HG02642 (cell line): ENCODE measurements at regions not wholly inside any gene's neighbourhood (a gene's known extent, or its start where the extent isn't known, plus 50 kb on each side); places are given as distances from the start of the nearest gene placed in this dataset.
A peak's percentile ranks its signal among the peaks of the same experiment; 100 is the strongest.

Experiments
- ATAC-seq: cut with Tn5 transposase; IDR thresholded peaks from one replicate; pipeline ENCODE4 v1.9.1; 2021; ENCODE audit warnings: mild to moderate bottlenecking; ENCODE audit not compliant: unreplicated experiment, poor library complexity

DNA sequence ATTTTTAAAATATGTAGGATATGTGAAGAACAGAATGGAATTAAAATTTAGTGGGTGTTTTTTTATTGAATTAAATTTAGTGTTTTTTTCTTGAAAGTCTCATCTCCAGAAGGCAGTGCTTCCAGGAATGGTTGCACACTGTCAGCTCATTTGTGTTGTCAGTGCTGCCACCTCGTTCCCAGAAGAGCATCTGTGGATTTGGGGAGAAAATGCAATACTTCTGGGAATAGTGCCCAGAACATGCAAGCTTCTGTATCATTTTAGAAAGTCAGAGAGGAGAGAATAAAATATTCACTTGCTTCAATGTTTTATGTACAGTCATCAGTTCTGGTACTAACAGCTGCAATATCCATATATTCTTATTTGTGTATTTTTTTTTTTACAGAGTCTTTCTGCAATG is 608.8 kb downstream of the PCDH7 start:
- no peak for ATAC-seq

DNA sequence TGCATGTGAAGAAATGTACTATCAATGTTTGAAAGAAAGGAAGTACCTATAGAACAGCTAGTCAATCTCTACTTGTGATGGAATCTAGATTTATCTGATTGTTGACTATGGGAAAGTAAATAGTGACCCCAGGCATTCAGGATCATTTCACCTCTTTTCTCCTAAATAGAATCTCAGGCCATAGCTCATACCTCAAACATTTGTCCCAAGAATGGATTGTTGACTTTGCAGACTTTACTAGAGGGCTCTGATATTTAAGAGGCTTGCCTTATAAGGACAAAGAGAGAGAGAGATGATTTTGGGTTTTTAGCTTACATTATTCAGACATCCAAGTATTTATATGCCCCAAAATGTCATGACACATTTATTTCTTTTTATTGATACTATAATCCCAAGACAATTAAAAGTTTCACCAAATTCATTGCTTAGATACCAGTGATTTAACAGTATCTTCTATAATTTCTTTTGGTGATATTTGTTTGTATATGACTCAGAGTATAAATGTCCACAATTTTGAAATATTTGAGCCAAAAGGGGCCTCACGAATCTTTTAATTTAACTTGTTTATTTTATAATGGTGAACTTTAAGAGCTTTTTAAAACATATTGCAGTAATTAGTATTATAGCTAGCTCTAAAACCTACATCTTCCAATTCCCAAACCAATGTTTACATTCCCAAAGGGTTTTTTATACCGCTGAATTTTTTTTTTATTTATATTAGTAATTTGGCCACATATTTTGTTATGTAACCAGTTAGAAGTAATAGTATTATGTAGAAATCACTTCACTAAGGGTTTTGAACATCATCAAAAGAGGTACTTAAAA is 614.1 kb downstream of the PCDH7 start:
- ATAC-seq, result no peak

DNA sequence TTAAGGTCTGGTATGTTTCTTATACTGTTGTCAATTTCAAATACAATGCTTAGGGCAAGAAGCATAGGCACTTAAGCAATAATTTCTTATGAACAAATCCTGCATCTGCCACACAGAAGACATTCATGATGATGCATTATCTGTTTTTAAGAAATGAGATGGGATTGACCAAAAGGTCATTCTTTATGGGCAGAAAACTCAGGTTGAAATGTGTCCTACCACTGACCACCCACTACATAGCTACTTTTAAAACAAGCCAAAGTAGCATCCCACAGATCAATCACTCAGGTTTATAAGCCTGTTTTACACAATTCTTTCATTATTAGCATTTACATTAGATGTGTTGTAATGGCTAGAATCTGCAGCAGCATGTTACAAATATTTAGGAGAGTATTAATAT is 617.8 kb downstream of the PCDH7 start:
- ATAC-seq, result no peak

DNA sequence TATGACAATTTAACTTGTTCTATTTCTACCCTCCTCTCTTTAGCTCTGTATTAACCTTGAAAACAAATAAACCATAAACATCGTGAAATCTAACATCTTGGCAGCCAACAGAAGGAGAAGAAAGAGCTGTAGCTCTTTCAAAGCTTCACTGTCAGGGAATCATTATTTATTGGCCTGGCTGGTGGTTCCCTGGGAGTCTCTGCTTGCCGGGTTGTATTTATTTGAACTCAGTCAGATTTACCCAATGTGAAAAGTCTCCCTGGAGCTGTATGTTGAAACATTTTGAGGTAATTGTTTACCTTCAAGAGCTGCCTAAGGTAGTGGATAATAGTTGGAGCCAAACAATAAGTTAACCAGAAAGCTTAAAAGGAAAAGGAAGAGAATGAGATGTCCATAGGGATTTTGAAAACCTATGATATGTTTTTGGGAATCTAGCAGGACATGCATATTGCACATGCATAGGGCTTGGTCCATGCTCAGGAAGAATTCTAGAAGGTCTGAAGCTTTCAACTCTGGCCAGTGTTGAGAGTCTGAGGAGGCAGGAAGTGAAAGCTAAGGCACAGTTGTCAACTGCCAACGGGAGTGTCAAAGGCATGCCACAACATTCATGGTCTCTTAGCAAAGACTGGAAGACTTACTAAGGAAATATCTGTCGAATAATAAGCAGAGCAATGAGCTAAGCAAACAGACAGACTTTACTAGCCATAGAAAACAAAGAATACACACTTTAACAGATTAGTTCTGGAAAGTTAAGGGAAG is 621.6 kb downstream of the PCDH7 start:
- no peak for ATAC-seq

DNA sequence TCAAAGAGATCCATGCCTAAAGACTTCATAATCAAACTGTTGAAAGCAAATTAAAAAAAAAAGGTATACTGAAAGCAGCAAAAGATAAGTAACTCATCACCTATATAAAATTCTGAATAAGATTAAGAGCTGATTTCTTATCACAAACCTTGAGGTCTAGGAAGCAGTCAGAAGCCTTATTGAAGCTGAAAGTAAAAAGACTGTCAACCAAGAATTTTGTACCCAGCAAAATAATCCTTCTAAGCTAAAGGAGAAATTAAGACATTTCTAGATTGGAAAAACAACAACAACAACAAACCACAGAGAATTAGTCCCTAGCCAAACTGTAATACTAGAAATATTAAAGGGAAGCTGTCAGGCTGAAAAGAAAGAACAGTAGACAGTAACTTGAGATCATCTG is 622.9 kb downstream of the PCDH7 start:
- no peak for ATAC-seq

DNA sequence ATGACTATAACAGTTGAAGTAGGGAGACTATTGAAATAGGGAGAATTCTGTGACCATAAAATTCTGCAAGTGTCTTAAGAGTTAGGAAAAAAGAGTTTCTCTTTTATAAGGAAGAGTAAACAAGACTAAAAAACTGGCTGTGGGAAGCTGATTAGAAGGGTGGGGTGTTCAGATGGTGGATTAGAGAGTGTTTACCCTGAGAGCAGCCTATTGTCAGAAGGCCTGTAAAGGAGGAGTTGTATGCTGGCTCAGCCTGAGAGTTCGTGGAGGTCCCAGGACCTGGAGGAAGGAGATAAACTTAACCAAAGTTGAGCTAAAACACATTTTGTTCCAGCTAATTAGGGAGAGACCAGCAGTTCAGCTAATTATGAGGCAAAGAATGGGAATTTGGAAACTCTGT is 629.7 kb downstream of the PCDH7 start:
- ATAC-seq, result no peak

DNA sequence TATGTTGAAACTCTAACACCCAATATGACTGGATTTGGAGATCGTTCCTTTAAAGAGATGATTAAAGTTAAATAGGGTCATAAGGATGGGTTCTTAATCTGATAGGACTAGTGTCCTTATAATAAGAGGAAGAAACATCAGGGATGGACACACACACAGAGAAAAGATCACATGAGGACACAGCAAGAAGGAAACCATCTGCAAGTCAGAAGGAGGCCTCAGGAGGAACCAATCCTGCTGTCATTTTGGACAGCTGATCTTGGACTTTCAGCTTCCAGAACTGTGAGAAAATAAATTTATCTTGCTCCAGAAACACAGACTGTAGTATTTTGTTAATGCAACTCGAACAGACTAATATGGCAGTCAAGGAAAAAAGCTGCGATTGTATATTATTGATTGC is 631.5 kb downstream of the PCDH7 start:
- no peak for ATAC-seq

DNA sequence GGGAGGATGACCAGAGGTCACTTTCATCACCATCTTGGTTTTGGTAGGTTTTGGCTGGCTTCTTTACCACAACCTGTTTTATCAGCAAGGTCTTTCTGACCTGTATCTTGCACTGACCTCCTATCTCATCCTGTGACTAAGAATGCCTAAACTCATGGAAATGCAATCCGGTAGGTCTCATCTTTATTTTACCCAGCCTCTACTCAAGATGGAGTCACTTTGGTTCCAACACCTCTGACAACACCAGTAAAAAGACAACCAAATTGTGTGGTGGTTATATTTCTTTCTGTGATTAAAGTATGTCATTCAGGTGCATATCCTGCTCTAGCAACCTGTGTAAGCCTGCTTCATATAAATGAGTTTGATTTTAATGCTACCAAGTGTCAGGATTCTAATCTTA is 636.7 kb downstream of the PCDH7 start:
- ATAC-seq, result no peak

DNA sequence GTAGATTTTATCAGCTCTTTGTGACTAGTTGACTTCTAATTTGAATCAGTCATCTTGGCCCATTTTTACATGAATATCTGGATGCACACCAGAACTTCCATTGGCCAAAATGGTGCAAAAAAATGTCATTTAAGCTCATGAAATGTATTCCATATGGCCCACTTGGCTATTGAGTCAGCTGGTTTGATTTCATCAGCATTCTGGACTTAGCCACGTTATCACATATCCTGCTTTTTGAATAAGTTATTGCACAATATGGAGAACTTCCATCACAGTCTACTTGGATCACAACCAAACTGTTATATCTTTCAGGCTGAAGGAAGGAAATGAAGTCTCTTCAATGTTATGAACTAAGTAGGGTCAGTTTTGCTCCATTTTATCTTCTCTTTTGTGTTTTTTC is 640.6 kb downstream of the PCDH7 start:
- no peak for ATAC-seq

DNA sequence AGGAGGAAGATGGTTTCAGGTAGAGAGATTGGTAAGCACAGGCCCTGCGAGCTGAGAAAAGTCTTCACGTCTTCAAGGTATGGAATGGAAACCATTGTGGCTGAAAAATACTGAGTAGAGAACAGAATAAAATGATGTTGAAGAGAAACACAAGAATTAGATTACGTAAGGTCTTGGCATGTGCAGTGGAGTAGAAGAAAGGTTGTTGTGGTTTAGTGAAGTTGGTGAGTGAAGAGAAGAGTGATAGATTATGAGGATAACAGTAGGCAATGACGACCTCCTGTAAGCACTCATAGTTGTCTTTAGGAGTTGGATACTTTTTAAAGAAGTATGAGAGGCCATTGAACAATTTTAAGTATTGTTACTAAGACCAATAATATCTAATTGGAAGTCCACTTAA is 642.6 kb downstream of the PCDH7 start:
- no peak for ATAC-seq

DNA sequence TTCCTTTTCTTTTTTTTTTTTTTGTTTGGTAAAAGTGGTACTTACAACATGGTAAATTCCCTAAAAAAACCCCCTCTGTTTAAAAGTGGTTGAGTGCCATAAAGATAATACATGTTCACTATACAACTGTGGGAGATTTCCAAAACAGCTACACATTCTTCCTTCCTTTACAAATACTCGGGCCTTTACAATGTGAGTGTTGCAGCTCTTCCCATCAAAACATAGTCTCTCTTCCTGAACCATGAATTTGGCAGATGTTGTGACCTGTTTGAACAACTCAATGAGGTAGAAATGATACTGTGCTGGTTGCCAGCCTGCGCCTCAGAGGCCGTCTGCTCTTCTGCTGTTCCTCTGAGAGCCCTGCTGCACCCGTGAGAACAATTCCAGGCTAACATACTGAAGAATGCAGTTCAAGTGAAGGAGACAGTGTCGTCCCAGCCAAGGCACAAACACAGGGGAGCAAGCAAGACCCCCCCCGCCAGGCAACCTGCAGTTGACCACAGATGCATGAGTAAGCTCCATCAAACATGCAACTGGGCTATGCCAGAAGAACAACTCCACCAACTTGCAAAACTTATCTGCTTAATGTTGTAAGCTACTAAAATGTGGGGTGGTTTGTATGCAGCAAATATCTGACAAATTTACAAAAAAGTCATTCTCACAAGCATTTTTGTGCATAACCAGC is 645.0 kb downstream of the PCDH7 start:
- ATAC-seq, result no peak

DNA sequence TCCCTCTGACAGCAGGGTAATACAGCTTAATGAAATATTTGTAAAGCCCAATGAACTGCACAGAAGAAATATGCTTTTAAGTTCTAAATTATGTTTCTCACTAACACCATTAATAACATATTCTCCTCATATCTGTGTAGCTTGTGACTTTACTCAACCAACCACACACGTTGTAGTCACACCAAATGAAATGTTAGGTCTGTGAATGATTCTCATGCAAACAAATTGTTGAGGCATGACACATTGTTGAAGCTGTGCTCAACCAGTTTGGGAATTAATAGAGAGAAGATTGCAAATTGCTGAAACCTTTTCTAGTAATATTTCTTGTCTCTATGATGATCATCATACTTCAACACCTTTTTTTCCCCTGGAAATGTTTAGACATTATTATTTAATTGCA is 645.9 kb downstream of the PCDH7 start:
- ATAC-seq, result no peak

DNA sequence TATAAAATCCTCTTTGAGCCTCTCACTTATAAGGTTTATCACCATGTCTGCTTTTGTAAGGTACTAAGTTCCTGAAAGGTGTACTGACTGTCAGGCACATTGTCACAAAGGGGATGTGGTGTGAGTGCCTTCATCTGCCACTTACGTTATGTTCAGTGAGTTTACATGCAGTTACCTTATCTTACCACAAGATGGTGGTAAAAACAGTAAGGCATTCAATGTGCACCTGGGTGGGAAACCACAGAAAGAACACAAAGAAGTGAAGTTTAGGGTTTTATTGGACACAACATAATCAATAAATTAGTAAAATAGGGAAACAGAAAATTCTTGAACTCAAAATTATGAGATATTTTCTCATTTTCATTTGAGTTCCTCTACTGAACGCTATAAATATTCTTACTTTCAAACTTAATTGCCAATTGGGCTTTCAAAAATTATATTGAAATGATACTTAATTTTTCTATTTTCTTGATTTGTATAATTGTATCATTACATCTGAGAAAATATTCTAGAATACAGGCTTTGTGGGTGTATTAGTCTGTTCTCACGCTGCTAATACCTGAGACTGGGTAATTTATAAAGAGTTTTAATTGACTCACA is 650.8 kb downstream of the PCDH7 start:
- ATAC-seq, result peak; percentile 99

DNA sequence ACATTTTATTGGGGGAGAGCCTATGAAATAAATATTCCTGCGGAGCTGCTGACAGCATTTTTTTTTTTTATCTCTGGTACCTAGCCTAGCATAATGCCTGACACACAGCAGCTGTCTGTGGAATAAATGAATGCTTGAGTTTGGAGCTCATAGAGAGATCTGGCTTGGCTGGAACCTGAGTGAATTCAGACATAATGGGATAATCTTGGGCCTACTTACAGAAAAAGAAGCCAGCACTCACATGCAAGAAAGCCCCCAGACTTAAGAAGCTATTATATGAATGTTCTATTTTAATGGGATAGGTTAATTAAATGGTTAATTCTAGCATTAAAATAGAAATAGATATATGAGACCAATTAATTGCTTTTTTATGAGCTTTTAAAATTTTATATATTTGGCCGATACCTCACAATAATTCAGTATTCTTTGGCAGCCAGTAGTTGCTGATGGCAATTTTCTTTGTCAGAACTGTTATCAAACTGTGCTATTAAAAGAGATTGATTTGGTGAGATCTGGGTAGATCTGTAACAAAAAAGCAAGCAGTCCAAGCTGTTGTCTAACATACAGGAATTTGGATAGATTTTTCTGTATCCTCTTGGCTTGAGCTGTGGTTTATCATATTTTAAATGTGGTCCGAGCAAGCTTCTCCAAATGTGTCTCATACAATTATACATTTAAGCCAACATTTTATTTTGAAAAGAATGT is 654.2 kb downstream of the PCDH7 start:
- no peak for ATAC-seq

DNA sequence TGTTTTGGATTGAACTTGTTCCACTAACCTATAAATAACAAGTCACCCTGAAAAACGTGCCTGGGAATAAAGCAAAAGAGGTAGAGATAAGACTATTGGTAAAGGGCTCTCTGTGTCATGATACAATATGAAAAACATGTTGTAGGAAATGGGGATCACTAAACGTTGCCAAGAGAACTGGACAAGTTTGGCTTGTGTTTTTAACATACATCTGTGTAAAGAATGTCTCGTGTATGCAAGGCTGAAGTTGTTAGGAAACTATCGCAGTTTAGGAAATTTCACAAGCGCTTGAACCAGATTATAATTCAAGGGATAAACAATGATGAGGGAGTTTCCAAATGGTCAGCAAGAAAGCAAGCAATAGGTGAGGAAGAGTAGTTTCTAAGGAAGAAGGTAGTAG is 655.8 kb downstream of the PCDH7 start:
- ATAC-seq, result no peak

DNA sequence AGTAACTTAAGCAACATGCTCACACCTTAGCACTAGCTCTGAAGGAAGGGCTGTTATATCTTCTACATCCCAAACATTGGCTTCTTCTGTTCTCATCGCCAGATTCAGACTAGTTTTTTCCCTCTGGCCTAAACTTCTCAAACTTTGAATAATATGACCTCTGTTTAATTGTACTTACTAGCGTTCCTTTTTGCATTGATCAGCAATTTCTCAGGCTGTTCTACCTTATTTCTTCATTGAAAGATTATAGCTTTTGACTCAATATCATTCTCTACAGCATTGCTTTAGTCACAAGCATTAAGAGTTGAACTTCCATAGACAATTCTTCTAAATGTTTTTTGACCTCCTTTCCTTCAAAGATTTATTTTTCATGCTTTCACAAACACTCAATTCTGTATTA is 659.2 kb downstream of the PCDH7 start:
- no peak for ATAC-seq

DNA sequence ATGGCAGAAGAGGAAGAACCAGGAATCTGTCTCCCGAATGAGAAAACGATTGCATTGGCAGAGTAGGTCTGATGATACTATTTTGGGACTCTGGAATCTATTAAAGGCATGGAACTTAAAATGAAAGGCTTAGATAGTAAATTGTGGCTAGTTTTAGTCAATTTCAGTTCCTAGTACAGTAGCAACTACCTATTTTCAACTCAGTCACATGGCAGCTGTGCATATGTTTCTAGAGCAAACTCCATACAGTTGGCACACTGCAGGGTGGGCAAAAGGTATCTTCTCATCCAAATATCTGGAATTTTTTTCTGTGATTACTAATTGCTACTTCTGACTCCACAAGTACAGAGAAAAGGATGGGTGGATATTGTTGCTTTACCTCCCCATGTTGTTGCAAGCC is 663.6 kb downstream of the PCDH7 start:
- ATAC-seq, result no peak

DNA sequence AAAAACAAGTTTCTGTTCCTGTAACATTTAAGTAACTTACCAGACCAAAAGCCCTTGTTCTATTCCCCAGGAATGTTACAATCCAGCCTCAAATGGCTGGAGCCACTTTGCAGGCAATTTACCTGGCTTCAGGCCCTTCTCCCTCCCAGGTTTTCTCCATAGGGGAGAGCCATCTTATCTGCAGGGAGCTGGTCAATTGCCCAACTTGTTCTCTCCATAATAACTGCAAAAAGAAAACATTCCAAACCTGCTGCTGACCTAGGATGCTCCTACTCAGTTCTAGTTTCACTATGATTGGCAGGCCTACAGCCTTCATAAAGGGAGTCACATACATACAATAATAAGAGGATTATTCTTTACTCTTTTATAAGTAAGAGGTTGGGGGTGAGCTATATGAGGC is 670.7 kb downstream of the PCDH7 start:
- no peak for ATAC-seq

DNA sequence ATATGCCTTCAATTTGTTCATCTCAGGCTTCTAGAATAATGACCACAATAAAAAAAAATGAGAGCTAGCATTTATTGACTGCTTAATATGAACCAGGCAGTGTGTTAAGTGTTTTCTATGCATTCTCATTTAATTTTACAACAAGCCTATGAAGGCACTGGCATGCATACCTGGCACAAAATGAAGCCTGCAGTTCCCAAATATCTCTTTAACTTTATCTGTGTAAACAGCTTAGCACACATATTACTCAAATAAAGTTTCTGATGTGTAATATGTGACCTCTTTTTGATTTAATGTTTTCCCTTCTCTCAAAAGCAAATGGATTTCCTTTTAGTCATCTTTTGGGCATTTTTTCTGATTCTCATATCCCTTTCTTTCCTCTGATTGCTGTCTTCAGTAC is 671.8 kb downstream of the PCDH7 start:
- no peak for ATAC-seq

DNA sequence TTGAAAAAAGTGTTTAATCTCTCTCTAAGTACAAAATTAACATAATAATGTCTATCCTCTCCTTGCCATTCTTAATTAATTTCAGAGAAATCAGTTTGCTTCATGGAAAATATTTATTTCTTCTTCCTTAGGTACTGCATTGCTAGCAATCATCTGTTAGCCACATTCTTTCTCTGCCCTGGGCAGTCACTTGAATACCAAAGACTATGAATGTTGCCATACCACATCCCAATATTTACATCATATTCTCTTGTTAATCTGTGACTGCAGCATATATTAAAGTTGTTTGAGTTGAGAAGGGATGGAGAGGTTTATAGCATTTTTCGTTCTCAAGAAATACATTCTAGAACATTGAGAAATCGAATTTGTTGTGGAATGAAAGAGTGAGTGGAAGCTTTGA is 672.8 kb downstream of the PCDH7 start:
- no peak for ATAC-seq
